ENCODE measurements at regions not wholly inside any gene's neighbourhood (a gene's known extent, or its start where the extent isn't known, plus 50 kb on each side); places are given as distances from the start of the nearest gene placed in this dataset.

- TF ChIP-seq CTCF (IDR thresholded peaks at IDR 0.05) (no peak), POLR2A (IDR thresholded peaks at IDR 0.05) (no peak)
Observed at GRCh38 chr3:153688301-153689120, 432.7 kb upstream of the ARHGEF26 start.

Data from breast epithelium (tissue), 3 donors.